ENCODE measurements at regions not wholly inside any gene's neighbourhood (a gene's known extent, or its start where the extent isn't known, plus 50 kb on each side); places are given as distances from the start of the nearest gene placed in this dataset.

GRCh38 chr12:127531542-127531941 is 735.4 kb upstream of the TMEM132C start:
- Histone ChIP-seq H3K4me3 (no peak overlapping the region), H3K27me3 (replicated peaks; ENCODE audit: insufficient read depth) (no peaks in the 10 kb centered on the region), H3K27ac (no peak overlapping the region), H3K4me1 (ENCODE audit: control insufficient read depth in 1 of 2, low read depth in 2 of 2) (no peaks in the 10 kb centered on the region), H3K9me3 (no peaks in the 10 kb centered on the region), H3K36me3 (no peaks in the 10 kb centered on the region)
- no peak for DNase-seq (ENCODE audit: low spot score)
- no peak for ATAC-seq (ENCODE audit: insufficient number of reproducible peaks, low FRiP score, low read depth)
- TF ChIP-seq, protein P1, sequence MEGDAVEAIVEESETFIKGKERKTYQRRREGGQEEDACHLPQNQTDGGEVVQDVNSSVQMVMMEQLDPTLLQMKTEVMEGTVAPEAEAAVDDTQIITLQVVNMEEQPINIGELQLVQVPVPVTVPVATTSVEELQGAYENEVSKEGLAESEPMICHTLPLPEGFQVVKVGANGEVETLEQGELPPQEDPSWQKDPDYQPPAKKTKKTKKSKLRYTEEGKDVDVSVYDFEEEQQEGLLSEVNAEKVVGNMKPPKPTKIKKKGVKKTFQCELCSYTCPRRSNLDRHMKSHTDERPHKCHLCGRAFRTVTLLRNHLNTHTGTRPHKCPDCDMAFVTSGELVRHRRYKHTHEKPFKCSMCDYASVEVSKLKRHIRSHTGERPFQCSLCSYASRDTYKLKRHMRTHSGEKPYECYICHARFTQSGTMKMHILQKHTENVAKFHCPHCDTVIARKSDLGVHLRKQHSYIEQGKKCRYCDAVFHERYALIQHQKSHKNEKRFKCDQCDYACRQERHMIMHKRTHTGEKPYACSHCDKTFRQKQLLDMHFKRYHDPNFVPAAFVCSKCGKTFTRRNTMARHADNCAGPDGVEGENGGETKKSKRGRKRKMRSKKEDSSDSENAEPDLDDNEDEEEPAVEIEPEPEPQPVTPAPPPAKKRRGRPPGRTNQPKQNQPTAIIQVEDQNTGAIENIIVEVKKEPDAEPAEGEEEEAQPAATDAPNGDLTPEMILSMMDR (IDR thresholded peaks at IDR 0.05), result no peak

DNA sequence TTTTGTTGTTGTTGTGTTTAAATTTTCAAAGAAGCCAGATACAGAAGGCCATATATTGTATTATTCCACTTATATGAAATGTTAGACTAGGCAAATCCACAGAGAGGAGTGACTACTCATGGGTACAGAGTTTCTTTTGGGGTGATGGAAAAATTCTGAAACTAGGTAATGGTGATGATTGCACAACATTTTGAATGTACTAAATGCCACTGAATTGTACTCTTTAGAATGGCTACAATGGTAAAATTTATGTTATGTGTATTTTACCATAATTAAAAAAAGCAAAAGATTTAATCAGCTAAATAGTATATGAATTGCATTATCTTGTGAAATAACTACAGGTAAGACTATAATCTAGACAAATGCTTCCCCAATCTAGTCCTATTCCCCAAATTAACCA is 733.6 kb upstream of the TMEM132C start:
- no peaks in the 10 kb centered on the region for H3K36me3 ChIP-seq
- no peak for ATAC-seq (ENCODE audit: insufficient number of reproducible peaks, low FRiP score, low read depth)
- no peaks in the 10 kb centered on the region for H3K27me3 ChIP-seq (replicated peaks; ENCODE audit: insufficient read depth)
- no peaks in the 10 kb centered on the region for H3K4me1 ChIP-seq (ENCODE audit: control insufficient read depth in 1 of 2, low read depth in 2 of 2)
- TF ChIP-seq, protein P1 (IDR thresholded peaks at IDR 0.05), result no peak
- no peaks in the 10 kb centered on the region for H3K9me3 ChIP-seq
- no peak overlapping the region for H3K4me3 ChIP-seq
- no peak overlapping the region for H3K27ac ChIP-seq
- DNase-seq (ENCODE audit: low spot score), result no peak

- H3K4me3 ChIP-seq, result no peak overlapping the region
- no peaks in the 10 kb centered on the region for H3K36me3 ChIP-seq
- DNase-seq (ENCODE audit: low spot score) (no peak), ATAC-seq (ENCODE audit: insufficient number of reproducible peaks, low FRiP score, low read depth) (no peak)
- no peaks in the 10 kb centered on the region for H3K4me1 ChIP-seq (ENCODE audit: control insufficient read depth in 1 of 2, low read depth in 2 of 2)
- H3K9me3 ChIP-seq, result no peaks in the 10 kb centered on the region
- no peak overlapping the region for H3K27ac ChIP-seq
- TF ChIP-seq, protein P1 (IDR thresholded peaks at IDR 0.05), result no peak
- no peaks in the 10 kb centered on the region for H3K27me3 ChIP-seq (replicated peaks; ENCODE audit: insufficient read depth)
Observed at GRCh38 chr12:127536833-127537428, 730.0 kb upstream of the TMEM132C start.

GRCh38 chr12:127538316-127538715 is 728.7 kb upstream of the TMEM132C start:
- TF ChIP-seq, protein P1 (IDR thresholded peaks at IDR 0.05), result no peak
- DNase-seq (ENCODE audit: low spot score), result no peak
- ATAC-seq (ENCODE audit: insufficient number of reproducible peaks, low FRiP score, low read depth), result no peak
- Histone ChIP-seq H3K27me3 (replicated peaks; ENCODE audit: insufficient read depth) (no peaks in the 10 kb centered on the region), H3K4me1 (ENCODE audit: control insufficient read depth in 1 of 2, low read depth in 2 of 2) (no peaks in the 10 kb centered on the region), H3K27ac (no peak overlapping the region), H3K9me3 (no peaks in the 10 kb centered on the region), H3K36me3 (no peaks in the 10 kb centered on the region), H3K4me3 (no peak overlapping the region)

GRCh38 chr12:127539226-127539858 is 727.6 kb upstream of the TMEM132C start:
- no peaks in the 10 kb centered on the region for H3K9me3 ChIP-seq
- no peak for ATAC-seq (ENCODE audit: insufficient number of reproducible peaks, low FRiP score, low read depth)
- no peak overlapping the region for H3K4me3 ChIP-seq
- no peaks in the 10 kb centered on the region for H3K4me1 ChIP-seq (ENCODE audit: control insufficient read depth in 1 of 2, low read depth in 2 of 2)
- TF ChIP-seq, protein P1 (IDR thresholded peaks at IDR 0.05), result no peak
- no peaks in the 10 kb centered on the region for H3K36me3 ChIP-seq
- no peaks in the 10 kb centered on the region for H3K27me3 ChIP-seq (replicated peaks; ENCODE audit: insufficient read depth)
- no peak for DNase-seq (ENCODE audit: low spot score)
- no peak overlapping the region for H3K27ac ChIP-seq
